Fibroblast of skin of left quadriceps (primary cell): ENCODE measurements at regions not wholly inside any gene's neighbourhood (a gene's known extent, or its start where the extent isn't known, plus 50 kb on each side); places are given as distances from the start of the nearest gene placed in this dataset.

Source experiments
- DNase-seq, 2 experiments: peaks; one replicate each; pipeline ENCODE4 v3.0.0-alpha.2; 2013; ENCODE audit warnings: low read depth in 2 of 2

DNA sequence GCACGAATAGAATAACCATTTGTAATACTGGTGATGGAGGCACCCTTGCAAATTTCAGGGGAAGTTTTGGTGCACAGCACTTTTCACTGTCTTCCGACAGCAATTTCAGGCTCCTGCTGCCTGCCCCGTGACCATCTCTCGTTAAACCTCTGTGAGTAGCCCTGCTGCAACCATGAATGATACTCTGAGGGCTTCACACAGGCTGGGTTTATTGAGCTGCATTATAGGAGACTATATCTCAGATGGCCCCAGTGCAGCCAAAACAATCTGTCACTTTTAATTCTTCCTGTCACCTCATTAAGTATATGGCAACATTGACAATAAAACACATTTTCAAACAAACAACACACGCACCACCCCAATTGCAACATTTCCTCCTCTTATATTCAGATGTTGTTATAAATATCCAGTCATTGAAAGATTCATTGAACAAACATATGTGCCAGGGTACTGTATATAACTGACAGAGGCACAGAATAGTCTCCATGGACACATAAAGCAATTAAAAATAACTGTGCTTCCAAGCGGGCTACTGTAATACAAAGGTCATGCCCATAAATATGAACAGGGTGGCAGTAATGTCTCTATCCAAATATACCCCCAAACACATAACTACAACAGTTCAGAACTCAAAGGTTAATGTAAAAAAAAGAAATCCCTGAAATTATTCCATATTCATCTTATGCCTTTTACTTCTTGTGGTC is 477.0 kb downstream of the GBA3 start:
- no peak for DNase-seq

GRCh38 chr4:23166919-23167318 is 474.2 kb downstream of the GBA3 start:
- peak in 1 of 2 experiments; percentile 8 for DNase-seq

DNA sequence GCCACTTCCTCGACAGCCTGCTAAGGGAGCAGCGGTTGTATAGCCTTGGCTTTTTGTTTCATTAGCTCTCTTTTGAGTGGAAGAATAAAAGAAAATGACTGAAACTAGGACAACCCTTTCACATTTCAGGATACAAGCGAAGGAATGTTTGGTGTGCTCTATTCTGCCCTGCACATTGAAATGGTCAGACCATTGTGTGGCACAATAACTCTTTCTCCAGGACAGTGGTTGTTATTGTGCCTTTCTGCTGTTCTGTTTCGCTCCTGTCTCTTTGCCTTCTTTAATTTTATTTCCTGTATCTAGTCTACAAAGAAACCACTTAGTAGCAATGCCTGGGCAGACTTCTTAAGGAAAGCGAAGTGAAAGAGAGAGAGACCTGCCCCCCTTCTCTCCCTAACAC is 473.7 kb downstream of the GBA3 start:
- DNase-seq: no peak

DNA sequence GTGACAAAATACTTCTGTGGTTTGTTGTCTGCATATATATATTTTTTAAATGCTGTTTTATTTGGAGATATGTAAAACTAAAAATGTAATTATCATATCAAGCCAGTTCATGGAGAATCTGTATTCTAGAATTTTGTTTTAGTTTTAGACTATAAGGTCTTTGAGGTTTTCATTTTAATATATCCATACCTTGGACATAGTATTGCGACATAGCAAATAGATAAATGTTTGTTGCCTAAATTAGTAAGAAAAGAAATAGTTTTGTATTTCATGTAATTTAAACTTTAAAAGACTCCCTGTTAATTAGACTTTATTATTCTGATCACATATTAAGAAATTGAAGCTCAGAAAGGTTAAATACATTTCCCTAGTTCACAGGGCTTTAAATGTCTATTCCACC is 472.9 kb downstream of the GBA3 start:
- no peak for DNase-seq

- no peak for DNase-seq
These were observed 471.1 kb downstream of the GBA3 start for GRCh38 chr4:23163647-23164436.

- no peak for DNase-seq
These were observed 469.5 kb downstream of the GBA3 start for GRCh38 chr4:23162275-23162674.

GRCh38 chr4:23161787-23162186 is 469.1 kb downstream of the GBA3 start:
- DNase-seq: no peak

GRCh38 chr4:23153076-23153475 is 460.3 kb downstream of the GBA3 start:
- no peak for DNase-seq

GRCh38 chr4:23149815-23150214 is 457.1 kb downstream of the GBA3 start:
- no peak for DNase-seq

- no peak for DNase-seq
These were observed 452.0 kb downstream of the GBA3 start for GRCh38 chr4:23144707-23145106.

- peak; percentile 24 to 26 for DNase-seq
These were observed 443.3 kb downstream of the GBA3 start for GRCh38 chr4:23135792-23136645.

- DNase-seq: no peak
These were observed 441.6 kb downstream of the GBA3 start for GRCh38 chr4:23134331-23134730.

GRCh38 chr4:23130845-23131244 is 438.1 kb downstream of the GBA3 start:
- no peak for DNase-seq

- no peak for DNase-seq
These were observed 432.4 kb downstream of the GBA3 start for GRCh38 chr4:23125118-23125517.

- DNase-seq: no peak
These were observed 430.1 kb downstream of the GBA3 start for GRCh38 chr4:23122666-23123400.

GRCh38 chr4:23120374-23120773 is 427.6 kb downstream of the GBA3 start:
- no peak for DNase-seq

DNA sequence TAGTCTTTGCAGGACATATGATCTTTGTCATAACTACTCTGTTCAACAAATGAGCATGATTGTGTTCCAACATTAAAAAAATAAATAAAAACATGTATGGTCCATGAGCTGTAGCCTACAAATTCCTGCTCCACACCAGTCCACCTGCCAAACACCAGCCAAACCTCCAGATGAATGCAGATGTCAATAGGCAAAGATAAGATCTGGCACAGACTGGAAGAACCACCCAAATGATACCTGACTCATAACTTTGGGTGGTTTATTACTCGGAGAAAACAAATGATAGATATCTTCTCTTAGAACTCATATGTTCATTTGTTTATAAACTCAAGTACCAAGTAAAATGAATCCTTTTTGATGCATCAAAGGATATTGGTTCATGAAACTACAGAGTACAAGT is 425.1 kb downstream of the GBA3 start:
- DNase-seq: no peak

- no peak for DNase-seq
These were observed 421.8 kb downstream of the GBA3 start for GRCh38 chr4:23114538-23114937.

DNA sequence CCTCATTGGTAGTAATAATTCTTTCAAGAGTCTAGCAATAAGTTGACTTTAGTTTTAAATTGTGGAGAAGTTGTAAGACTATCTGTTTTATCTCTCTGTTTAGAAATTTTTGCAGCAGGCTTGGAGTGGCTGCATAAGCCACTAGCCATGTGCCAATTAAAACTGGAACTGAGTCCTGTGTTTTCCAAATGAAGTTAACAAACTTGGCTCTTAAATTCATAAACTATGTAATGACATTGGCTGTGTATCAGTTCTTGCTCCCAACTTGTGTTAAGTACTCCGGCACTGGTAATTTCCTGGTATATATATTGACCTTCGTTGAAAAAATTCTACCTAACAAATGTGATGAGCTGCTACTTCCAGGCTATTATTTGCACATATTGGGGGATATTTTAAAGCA is 420.4 kb downstream of the GBA3 start:
- no peak for DNase-seq

DNA sequence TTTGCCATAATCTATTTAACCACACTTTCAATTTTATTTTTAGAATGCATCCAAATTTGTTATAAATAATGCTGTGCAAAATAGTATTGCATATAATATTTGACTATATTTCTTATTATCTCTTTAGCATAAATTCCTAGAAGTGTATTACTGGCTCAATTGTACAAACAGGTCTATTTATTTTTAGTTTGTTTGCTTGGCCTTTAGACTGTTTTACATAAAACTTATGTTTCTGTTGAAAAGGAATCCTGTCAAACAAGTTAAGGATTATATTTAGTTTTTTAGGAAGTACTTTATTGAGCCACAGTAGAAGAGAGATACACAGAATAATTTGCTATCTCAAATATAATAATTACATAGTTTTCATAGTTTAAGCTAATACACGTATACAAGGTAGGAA is 413.8 kb downstream of the GBA3 start:
- DNase-seq: no peak

GRCh38 chr4:23105759-23106370 is 413.1 kb downstream of the GBA3 start:
- no peak for DNase-seq
